Bone marrow (tissue), 2 donors: ENCODE measurements at regions not wholly inside any gene's neighbourhood (a gene's known extent, or its start where the extent isn't known, plus 50 kb on each side); places are given as distances from the start of the nearest gene placed in this dataset.
A peak's percentile ranks its signal among the peaks of the same experiment; 100 is the strongest.

Experiments
- DNase-seq, 2 donors: peaks; one replicate each; lab custom pipeline; 2025; lab: John Stamatoyannopoulos, UW

GRCh38 chr2:105570757-105571156 lies 171.9 kb upstream of the FHL2 start:
- no peak for DNase-seq

- no peak for DNase-seq
Observed at GRCh38 chr2:105570326-105570725, 171.5 kb upstream of the FHL2 start.

- no peak for DNase-seq
Observed at GRCh38 chr2:105569606-105570005, 170.8 kb upstream of the FHL2 start.

- DNase-seq: no peak
Observed at GRCh38 chr2:105567996-105568494, 169.2 kb upstream of the FHL2 start.

- DNase-seq: no peak
Observed at GRCh38 chr2:105563000-105563719, 164.3 kb upstream of the FHL2 start.

GRCh38 chr2:105561401-105561800 lies 162.6 kb upstream of the FHL2 start:
- no peak for DNase-seq

- no peak for DNase-seq
Observed at GRCh38 chr2:105560157-105560556, 161.3 kb upstream of the FHL2 start.

- no peak for DNase-seq
Observed at GRCh38 chr2:105557021-105557920, 158.4 kb upstream of the FHL2 start.

- DNase-seq: no peak
Observed at GRCh38 chr2:105556366-105556765, 157.5 kb upstream of the FHL2 start.

- no peak for DNase-seq
Observed at GRCh38 chr2:105554235-105554634, 155.4 kb upstream of the FHL2 start.

- DNase-seq: no peak
Observed at GRCh38 chr2:105553538-105554196, 154.8 kb upstream of the FHL2 start.

GRCh38 chr2:105546628-105546974 lies 147.8 kb upstream of the FHL2 start:
- DNase-seq: no peak

GRCh38 chr2:105545730-105546627 lies 147.1 kb upstream of the FHL2 start:
- DNase-seq: peak in 1 of 2 donors; percentile 55

GRCh38 chr2:105544591-105545377 lies 145.9 kb upstream of the FHL2 start:
- no peak for DNase-seq

- DNase-seq: no peak
Observed at GRCh38 chr2:105541189-105542050, 142.6 kb upstream of the FHL2 start.

- no peak for DNase-seq
Observed at GRCh38 chr2:105540642-105541041, 141.8 kb upstream of the FHL2 start.

- no peak for DNase-seq
Observed at GRCh38 chr2:105539331-105539730, 140.5 kb upstream of the FHL2 start.

- no peak for DNase-seq
Observed at GRCh38 chr2:105538840-105539239, 140.0 kb upstream of the FHL2 start.

GRCh38 chr2:105537920-105538319 lies 139.1 kb upstream of the FHL2 start:
- no peak for DNase-seq

GRCh38 chr2:105537466-105537865 lies 138.6 kb upstream of the FHL2 start:
- DNase-seq: no peak
